Stimulated activated CD4-positive, alpha-beta T cell treated with anti-CD3 and anti-CD28 coated beads, Interleukin-1b, Interleukin-23, amount 100 ng/mL, for 4 hours (primary cell): ENCODE measurements at regions not wholly inside any gene's neighbourhood (a gene's known extent, or its start where the extent isn't known, plus 50 kb on each side); places are given as distances from the start of the nearest gene placed in this dataset.

ENCODE experiments used
- DNase-seq, 2 donors: peaks; one replicate each; pipeline ENCODE4 v3.0.0-alpha.2; 2020; ENCODE audit warnings: low read depth in 2 of 2

GRCh38 chr12:93297536-93297935 lies 80.2 kb upstream of the NUDT4 start:
- DNase-seq, result no peak

GRCh38 chr12:93299262-93299846 lies 78.4 kb upstream of the NUDT4 start:
- no peak for DNase-seq

DNA sequence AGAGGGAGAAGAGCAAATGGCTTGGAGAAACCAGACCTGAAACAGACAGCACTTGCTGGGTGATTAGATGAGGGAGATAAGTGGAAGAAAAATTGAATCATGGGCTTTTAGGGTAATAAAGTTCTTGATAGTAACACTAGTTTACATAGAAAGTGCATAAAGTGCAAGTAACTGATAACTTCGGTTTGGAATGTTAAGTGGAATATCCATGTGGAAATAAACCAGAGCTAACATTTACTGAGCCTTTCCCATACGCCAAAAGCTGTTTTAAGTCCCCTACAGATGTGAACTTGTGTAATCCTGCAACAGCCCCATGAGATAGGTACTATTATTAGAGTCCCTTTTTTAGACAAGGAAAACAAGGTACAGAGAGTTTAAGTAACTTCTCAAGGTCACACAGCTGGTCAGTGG lies 77.1 kb upstream of the NUDT4 start:
- no peak for DNase-seq

- DNase-seq, result no peak
Observed at GRCh38 chr12:93302331-93303229, 75.1 kb upstream of the NUDT4 start.

GRCh38 chr12:93306636-93307035 lies 71.1 kb upstream of the NUDT4 start:
- DNase-seq, result no peak

DNA sequence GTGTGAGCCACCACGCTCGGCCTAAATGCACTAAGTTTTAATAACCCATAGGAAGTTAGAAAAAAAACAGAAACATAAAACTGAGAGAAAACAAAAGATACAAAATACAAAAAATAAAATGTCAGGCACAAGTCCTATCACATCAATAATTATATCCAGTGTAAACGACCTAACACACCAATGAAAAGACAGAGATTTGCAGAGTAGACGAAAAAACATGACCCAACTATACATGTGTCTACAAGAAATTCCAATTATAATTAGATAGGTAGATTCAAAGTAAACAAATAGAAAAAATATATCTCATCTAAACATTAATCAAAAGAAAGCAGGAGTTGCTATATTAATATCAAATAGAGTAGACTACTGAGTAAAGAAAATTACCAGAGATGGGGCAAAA lies 69.4 kb upstream of the NUDT4 start:
- no peak for DNase-seq

GRCh38 chr12:93311827-93312226 lies 65.9 kb upstream of the NUDT4 start:
- DNase-seq, result no peak

GRCh38 chr12:93314177-93314497 lies 63.6 kb upstream of the NUDT4 start:
- no peak for DNase-seq

DNA sequence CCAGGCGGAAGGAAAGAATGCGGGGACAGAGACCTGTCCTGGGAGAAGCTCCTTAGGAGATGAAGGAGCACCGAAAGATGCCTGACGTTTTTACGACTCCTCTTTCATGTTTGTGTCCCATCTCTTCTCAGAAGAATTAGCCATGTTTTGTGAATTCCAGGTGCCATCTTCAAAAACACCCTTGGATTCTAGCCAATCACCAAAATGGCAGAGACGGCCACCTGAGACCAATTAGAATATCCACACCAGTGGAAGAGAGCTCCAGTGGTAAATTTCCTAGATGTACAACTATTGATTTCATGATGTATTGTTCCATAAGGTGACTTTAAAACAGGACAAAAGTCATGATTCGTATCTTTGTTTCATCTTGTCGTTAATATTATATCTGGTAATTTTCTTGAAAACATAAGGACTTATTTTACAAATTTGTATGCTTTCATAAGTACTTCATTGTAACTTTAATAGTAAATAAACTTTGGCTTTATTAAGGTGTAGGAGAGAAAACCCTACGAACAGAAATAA lies 62.3 kb upstream of the NUDT4 start:
- DNase-seq, result no peak

DNA sequence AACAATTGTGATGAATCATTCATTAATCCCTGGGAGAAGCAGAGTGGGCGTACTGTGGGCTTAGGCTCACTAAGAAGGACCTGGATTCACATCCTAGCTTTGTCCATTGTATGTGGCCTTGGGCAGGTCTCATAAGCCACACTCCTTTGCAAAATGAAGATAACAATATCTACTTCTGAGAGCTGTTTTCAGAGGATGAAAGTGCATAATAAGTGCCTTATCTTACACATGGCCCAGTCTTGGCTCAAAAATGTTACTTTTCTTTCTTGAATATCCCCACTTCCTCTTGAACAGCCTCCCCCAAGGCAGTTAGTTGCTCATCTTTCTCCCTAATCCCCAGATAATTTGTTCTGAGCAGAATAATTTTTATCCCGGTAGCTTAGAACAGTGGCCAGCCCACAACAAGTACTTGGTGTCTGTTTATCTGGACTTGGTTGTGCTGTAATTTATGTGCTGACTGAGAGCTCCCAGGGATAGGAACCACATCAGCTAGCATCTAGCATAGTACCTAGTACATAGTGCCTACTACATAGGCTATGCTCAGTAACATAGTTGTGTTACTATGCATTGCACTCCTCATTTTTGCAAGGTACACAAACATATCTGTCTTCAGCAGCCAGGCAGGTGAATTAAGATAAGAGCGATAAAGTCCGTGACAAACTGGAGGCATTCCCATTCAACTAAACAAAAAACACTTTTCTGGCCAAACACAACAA lies 61.7 kb upstream of the NUDT4 start:
- DNase-seq, result no peak

DNA sequence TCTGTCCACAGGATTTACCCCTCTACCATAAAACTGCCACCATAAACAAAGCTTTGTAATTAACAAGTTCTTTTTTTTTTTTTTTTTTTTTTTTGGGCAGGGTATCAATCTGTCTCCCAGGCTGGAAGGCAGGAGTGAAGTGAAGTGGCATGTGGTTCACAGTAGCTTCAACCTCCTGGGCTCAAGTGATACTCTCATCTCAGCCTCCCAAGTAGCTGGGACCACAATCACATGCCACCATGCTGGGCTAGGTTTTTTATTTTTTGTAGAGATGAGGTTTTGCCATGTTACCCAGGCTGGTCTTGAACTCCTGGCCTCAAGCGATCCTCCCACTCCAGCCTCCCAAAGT lies 61.1 kb upstream of the NUDT4 start:
- no peak for DNase-seq

DNA sequence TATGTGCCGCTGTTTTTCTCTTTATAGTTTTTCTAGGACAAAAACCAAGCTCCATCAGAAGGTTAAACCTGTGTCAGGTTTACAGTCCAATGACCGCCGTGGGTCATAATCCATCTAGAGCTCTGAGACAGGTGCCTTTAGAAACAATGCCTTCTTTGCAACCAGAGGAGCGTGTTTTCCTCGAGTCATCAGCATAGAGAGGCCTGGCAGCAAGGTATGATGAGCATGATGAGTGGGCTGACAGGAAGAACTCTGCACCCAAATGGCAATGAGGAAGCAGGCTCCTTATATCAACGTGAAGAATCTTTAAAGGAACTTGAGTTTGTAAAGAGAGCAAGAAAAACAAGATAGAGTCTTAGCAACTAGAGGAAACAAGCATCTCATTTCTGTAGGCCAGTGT lies 60.5 kb upstream of the NUDT4 start:
- DNase-seq, result no peak

GRCh38 chr12:93318720-93319522 lies 58.8 kb upstream of the NUDT4 start:
- DNase-seq, result no peak

DNA sequence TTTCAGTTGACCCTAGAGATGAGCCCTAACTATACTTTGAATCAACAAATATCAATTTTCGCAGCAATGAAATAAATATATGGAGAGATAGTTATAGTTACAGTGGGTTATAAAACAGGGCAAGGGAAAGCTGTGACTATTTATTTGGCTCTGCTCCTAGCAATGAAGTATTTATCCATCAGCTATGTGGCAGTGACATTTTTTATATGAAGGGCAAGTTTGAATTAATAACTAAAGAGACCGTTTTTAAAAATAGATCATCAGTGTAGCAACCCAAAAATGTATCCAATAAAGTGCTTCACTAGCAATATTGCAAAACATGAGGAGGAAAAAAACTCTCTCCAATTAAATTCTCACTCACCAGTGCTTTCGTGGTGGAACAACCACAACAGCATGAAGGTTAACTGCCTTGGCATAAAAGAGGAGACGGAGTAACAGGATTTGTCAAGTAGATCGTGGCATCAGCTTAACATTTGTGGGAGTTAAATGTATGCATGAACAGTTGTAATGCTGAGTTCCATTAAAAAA lies 58.1 kb upstream of the NUDT4 start:
- DNase-seq, result no peak

DNA sequence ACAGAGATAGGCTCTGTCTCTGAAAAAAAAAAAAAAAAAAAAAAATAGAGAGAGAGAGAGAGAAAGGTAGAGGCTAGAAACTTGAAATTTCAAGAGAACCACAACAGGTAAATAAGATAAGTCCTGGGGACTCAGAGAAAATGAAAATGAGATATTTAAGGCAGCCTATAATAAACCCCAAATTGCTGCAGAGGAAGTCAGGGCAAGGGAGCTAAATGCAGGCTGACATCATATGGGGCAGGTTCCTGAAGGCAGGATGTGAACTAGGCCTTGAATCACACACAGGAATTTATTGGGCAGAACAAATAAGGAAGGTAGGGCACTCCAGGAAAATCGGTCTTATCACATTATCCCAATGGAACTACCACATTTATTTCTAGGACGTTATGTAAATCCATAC lies 54.9 kb upstream of the NUDT4 start:
- DNase-seq, result no peak

DNA sequence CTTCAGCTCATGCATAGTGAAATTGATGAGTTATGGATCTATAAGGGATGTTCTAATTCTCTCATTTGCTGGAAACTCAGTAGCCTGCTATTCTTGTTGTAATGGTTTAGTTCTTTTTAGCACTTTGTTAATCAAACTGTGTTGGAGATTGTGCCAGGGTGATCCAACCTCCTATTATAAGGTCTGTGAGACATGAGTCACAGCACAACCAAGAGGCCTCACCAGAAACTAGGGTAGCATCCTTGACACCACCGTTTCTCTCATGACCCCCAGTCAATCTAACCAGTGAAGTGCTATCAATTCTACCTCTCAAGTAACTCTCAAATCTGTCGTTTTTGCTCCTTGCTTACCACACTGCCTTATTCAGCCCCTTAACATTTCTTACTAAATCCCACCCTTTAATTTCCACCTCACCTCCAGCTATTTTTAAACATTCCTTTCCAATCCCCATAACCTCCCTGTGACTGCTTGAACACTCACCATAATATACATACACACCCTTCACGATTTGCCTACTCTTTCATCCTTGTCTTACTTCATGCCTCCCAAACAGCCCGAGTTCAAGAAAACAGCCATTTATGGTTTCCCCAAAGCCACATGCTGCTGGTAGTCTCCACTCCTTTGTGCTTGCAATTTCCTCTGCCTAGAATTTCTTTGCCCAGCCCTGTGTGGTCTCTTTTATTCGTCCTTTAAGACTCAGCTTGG lies 53.9 kb upstream of the NUDT4 start:
- no peak for DNase-seq

- DNase-seq, result no peak
Observed at GRCh38 chr12:93325855-93326254, 51.9 kb upstream of the NUDT4 start.
